IMR-90 (cell line): ENCODE measurements at regions not wholly inside any gene's neighbourhood (a gene's known extent, or its start where the extent isn't known, plus 50 kb on each side); places are given as distances from the start of the nearest gene placed in this dataset.

Source experiments
- ATAC-seq: fragments of 200-7000 bp; cut with Tn5 transposase; 2 replicates; pipeline ENCODE4 v1.9.1; 2020; ENCODE audit warnings: low read depth, mild to moderate bottlenecking, moderate library complexity
- BruUV-seq: library from RNA; stranded (reverse); fragments of 400-500 nt; replicated peaks from 2 replicates; lab custom pipeline; 2021; lab: Mats Ljungman, UMichigan
- CTCF ChIA-PET: fragments of 300-600 bp; formaldehyde crosslinking; extraction: SDS; loops from one replicate; lab custom pipeline; 2021; ENCODE audit warnings: antibody characterized with exemption; lab: Yijun Ruan, JAX
- POLR2A ChIA-PET: fragments of 300-600 bp; sonication (Branson Sonifier 250); formaldehyde crosslinking; loops from one replicate; lab custom pipeline; 2022; ENCODE audit warnings: antibody characterized with exemption; ENCODE audit not compliant: unreplicated experiment; lab: Charles Lee
- DNase-seq: peaks from one replicate; pipeline ENCODE4 v3.0.0; 2013
- H2AFZ ChIP-seq: replicated peaks from 2 replicates; pipeline ENCODE3; 2013; ENCODE audit warnings: low read length, mild to moderate bottlenecking; ENCODE audit not compliant: poor library complexity
- H2AK5ac ChIP-seq: 2 replicates; pipeline ENCODE4 v1.6.1; 2013; ENCODE audit warnings: low read depth, low read length, inconsistent platforms
- H2AK9ac ChIP-seq: replicated peaks from 2 replicates; pipeline ENCODE3; 2013; ENCODE audit warnings: mild to moderate bottlenecking, low read depth, low read length, moderate library complexity; ENCODE audit not compliant: poor library complexity
- H2BK120ac ChIP-seq: 2 replicates; pipeline ENCODE4 v1.6.1; 2013; ENCODE audit warnings: low read depth, low read length, inconsistent platforms
- H2BK15ac ChIP-seq: 3 replicates; pipeline ENCODE4 v1.6.1; 2013; ENCODE audit warnings: low read depth, low read length, inconsistent platforms
- H2BK20ac ChIP-seq: 2 replicates; pipeline ENCODE4 v1.6.1; 2013; ENCODE audit warnings: low read depth, mild to moderate bottlenecking, inconsistent platforms, low read length, moderate library complexity
- H2BK5ac ChIP-seq: 2 replicates; pipeline ENCODE4 v1.6.1; 2013; ENCODE audit warnings: mild to moderate bottlenecking, low read depth, low read length, inconsistent platforms; ENCODE audit not compliant: poor library complexity, severe bottlenecking
- H3K14ac ChIP-seq: replicated peaks from 2 replicates; pipeline ENCODE4 v1.6.1; 2013; ENCODE audit warnings: low read depth, low read length, inconsistent platforms
- H3K18ac ChIP-seq: 2 replicates; pipeline ENCODE4 v1.6.1; 2013; ENCODE audit warnings: low read depth, low read length, control low read depth
- H3K23ac ChIP-seq: 2 replicates; pipeline ENCODE4 v1.6.1; 2013; ENCODE audit warnings: low read depth, low read length, inconsistent platforms
- H3K27ac ChIP-seq: 2 replicates; pipeline ENCODE4 v1.5.1; 2013; ENCODE audit warnings: mild to moderate bottlenecking, control low read depth, low read length; ENCODE audit not compliant: insufficient read depth
- H3K27me3 ChIP-seq: 2 replicates; pipeline ENCODE4 v1.6.1; 2013; ENCODE audit warnings: low read length; ENCODE audit not compliant: control insufficient read depth, insufficient read depth
- H3K36me3 ChIP-seq: 2 replicates; pipeline ENCODE4 v1.6.1; 2013; ENCODE audit warnings: low read length, mixed read lengths; ENCODE audit not compliant: control insufficient read depth, insufficient read depth
- H3K4ac ChIP-seq: 2 replicates; pipeline ENCODE4 v1.6.1; 2013; ENCODE audit warnings: low read depth, low read length, inconsistent platforms
- H3K4me1 ChIP-seq: 2 replicates; pipeline ENCODE4 v1.6.1; 2013; ENCODE audit warnings: low read length, mixed read lengths; ENCODE audit not compliant: control insufficient read depth, insufficient read depth
- H3K4me2 ChIP-seq: 2 replicates; pipeline ENCODE4 v1.6.1; 2013; ENCODE audit warnings: low read depth, mild to moderate bottlenecking, control low read depth, low read length, moderate library complexity
- H3K4me3 ChIP-seq: 2 replicates; pipeline ENCODE4 v1.5.1; 2013; ENCODE audit warnings: low read depth, mild to moderate bottlenecking, control low read depth, low read length, moderate library complexity; ENCODE audit not compliant: insufficient read depth
- H3K56ac ChIP-seq: 2 replicates; pipeline ENCODE4 v1.6.1; 2013; ENCODE audit warnings: low read length, inconsistent platforms; ENCODE audit not compliant: insufficient read depth; ENCODE audit errors: extremely low read depth
- H3K79me1 ChIP-seq, 2 experiments: 2 replicates each; pipeline ENCODE4 v1.6.1; 2013; ENCODE audit warnings: low read length in 2 of 2, inconsistent platforms in 1 of 2, low read depth in 1 of 2
- H3K9ac ChIP-seq: 2 replicates; pipeline ENCODE4 v1.6.1; 2013; ENCODE audit warnings: low read depth, low read length, control low read depth
- H3K9me1 ChIP-seq: 2 replicates; pipeline ENCODE4 v1.6.1; 2013; ENCODE audit warnings: low read length, inconsistent platforms; ENCODE audit not compliant: insufficient read depth
- H3K9me3 ChIP-seq: 2 replicates; pipeline ENCODE4 v1.6.1; 2013; ENCODE audit warnings: low read length; ENCODE audit not compliant: control insufficient read depth, insufficient read depth
- H4K20me1 ChIP-seq: 2 replicates; pipeline ENCODE4 v1.6.1; 2013; ENCODE audit warnings: low read length, inconsistent platforms; ENCODE audit not compliant: insufficient read depth
- H4K5ac ChIP-seq: 2 replicates; pipeline ENCODE4 v1.6.1; 2013; ENCODE audit warnings: mild to moderate bottlenecking, low read depth, low read length, control low read depth
- H4K8ac ChIP-seq, 2 experiments: 2 replicates each; pipeline ENCODE4 v1.6.1; 2013; ENCODE audit warnings: low read depth in 2 of 2, low read length in 2 of 2, control low read depth in 1 of 2, inconsistent platforms in 1 of 2
- H4K91ac ChIP-seq: 2 replicates; pipeline ENCODE4 v1.6.1; 2013; ENCODE audit warnings: low read depth, low read length, inconsistent platforms; ENCODE audit not compliant: insufficient read depth
- BHLHE40 ChIP-seq: fragments of 150-350 bp; IDR thresholded peaks from 2 replicates; pipeline ENCODE4 v1.6.1; 2016; ENCODE audit warnings: mild to moderate bottlenecking, low read depth, low read length
- CEBPB ChIP-seq: IDR thresholded peaks from 2 replicates; pipeline ENCODE4 v1.6.1; 2012; ENCODE audit warnings: low read depth, low read length, improper control_type of control experiment
- CHD1 ChIP-seq: IDR thresholded peaks from 2 replicates; pipeline ENCODE4 v1.6.1; 2012; ENCODE audit warnings: low read depth, low read length, improper control_type of control experiment
- CTCF ChIP-seq: conservative IDR thresholded peaks from 2 replicates; pipeline ENCODE4 v1.5.1; 2012; ENCODE audit warnings: mild to moderate bottlenecking, low read depth, low read length, improper control_type of control experiment
- ELK1 ChIP-seq: fragments of 150-350 bp; IDR thresholded peaks from 2 replicates; pipeline ENCODE4 v1.6.1; 2016; ENCODE audit warnings: low read depth, mild to moderate bottlenecking, low read length, moderate library complexity, borderline replicate concordance
- FOS ChIP-seq: fragments of 150-350 bp; IDR thresholded peaks from 2 replicates; pipeline ENCODE4 v1.6.1; 2016; ENCODE audit warnings: low read depth, low read length
- MAFK ChIP-seq: IDR thresholded peaks from 2 replicates; pipeline ENCODE4 v1.6.1; 2012; ENCODE audit warnings: low read depth, low read length, improper control_type of control experiment
- MAZ ChIP-seq: IDR thresholded peaks from 2 replicates; pipeline ENCODE4 v1.6.1; 2012; ENCODE audit warnings: low read depth, mild to moderate bottlenecking, low read length, improper control_type of control experiment, moderate library complexity, borderline replicate concordance
- MXI1 ChIP-seq: IDR thresholded peaks from 2 replicates; pipeline ENCODE4 v1.6.1; 2012; ENCODE audit warnings: low read depth, mild to moderate bottlenecking, low read length, moderate library complexity, borderline replicate concordance
- NFE2L2 ChIP-seq: fragments of 150-350 bp; IDR thresholded peaks from 2 replicates; pipeline ENCODE4 v1.6.1; 2016; ENCODE audit warnings: low read depth, mild to moderate bottlenecking, low read length
- POLR2A ChIP-seq: IDR thresholded peaks from 2 replicates; pipeline ENCODE4 v1.6.1; 2012; ENCODE audit warnings: mild to moderate bottlenecking, low read depth, low read length
- RAD21 ChIP-seq: IDR thresholded peaks from 2 replicates; pipeline ENCODE4 v1.6.1; 2012; ENCODE audit warnings: low read length, improper control_type of control experiment
- RCOR1 ChIP-seq: IDR thresholded peaks from 2 replicates; pipeline ENCODE4 v1.6.1; 2012; ENCODE audit warnings: mild to moderate bottlenecking, low read length, improper control_type of control experiment; ENCODE audit not compliant: insufficient replicate concordance
- RFX5 ChIP-seq: IDR thresholded peaks from 2 replicates; pipeline ENCODE4 v1.8.0; 2012; ENCODE audit warnings: low read depth, mild to moderate bottlenecking, low read length, moderate library complexity
- SMC3 ChIP-seq: fragments of 150-350 bp; IDR thresholded peaks from 2 replicates; pipeline ENCODE4 v1.6.1; 2016; ENCODE audit warnings: low read depth, mild to moderate bottlenecking, antibody characterized with exemption, low read length, moderate library complexity
- USF2 ChIP-seq: fragments of 150-350 bp; IDR thresholded peaks from 2 replicates; pipeline ENCODE4 v1.6.1; 2017; ENCODE audit warnings: mild to moderate bottlenecking, antibody characterized with exemption, low read length, low read depth
- WGBS, 2 experiments: methylation state at CpG; one replicate each; pipeline versions ENCODE4 v1.1.5 to v1.1.7; 2013; ENCODE audit warnings: missing lambda C conversion rate in 2 of 2; ENCODE audit not compliant: insufficient read length in 1 of 2; ENCODE audit errors: extremely low coverage in 2 of 2; 5-methylcytosine and 5-hydroxymethylcytosine counted together
- dilution Hi-C: fragments of 300-500 bp; cut with HindIII; formaldehyde crosslinking; loops from one replicate; pipeline ENCODE4 v1.14.3; 2018; ENCODE audit warnings: low sequenced_read_pairs; ENCODE audit not compliant: unreplicated experiment
- in situ Hi-C: fragments of 300-500 bp; cut with MboI; formaldehyde crosslinking; loops from 3 replicates; pipeline ENCODE4 v1.14.3; 2019; ENCODE audit warnings: low sequenced_read_pairs, inconsistent platforms, mixed read lengths
- intact Hi-C: fragments of 100-400 bp; cut with micrococcal nuclease; formaldehyde crosslinking; loops from 2 replicates; pipeline ENCODE4 v1.10.0; 2022

- Histone ChIP-seq H3K4me2 (no peak overlapping the region), H3K56ac (no peak overlapping the region), H2AK5ac (no peak overlapping the region), H2AK9ac (no peak overlapping the region), H3K18ac (no peak overlapping the region), H2BK120ac (no peak overlapping the region), H2BK20ac (no peak overlapping the region), H3K14ac (no peak overlapping the region), H3K36me3 (no peaks in the 10 kb centered on the region), H3K4ac (no peak overlapping the region), H4K8ac (no peak overlapping the region), H4K5ac (no peak overlapping the region), H3K9ac (no peak overlapping the region), H2BK15ac (no peak overlapping the region), H3K27me3 (no peaks in the 10 kb centered on the region), H3K23ac (no peak overlapping the region), H3K9me3 (peaks cover 16% of the 10 kb centered on the region), H3K9me1 (no peaks in the 10 kb centered on the region), H3K27ac (no peak overlapping the region), H2AFZ (no peak overlapping the region), H3K79me1 (no peaks in the 10 kb centered on the region), H4K91ac (no peak overlapping the region), H4K20me1 (no peaks in the 10 kb centered on the region), H3K4me3 (no peak overlapping the region), H2BK5ac (no peak overlapping the region), H3K4me1 (no peaks in the 10 kb centered on the region)
- BruUV-seq, result no TSS peak
- no CpG with 5 or more reads among the region's 5 CpGs for WGBS, 2 experiments
- DNase-seq (no peak), ATAC-seq (no peak)
- TF ChIP-seq CEBPB, result no peak
- no peak for TF ChIP-seq MAFK
- no peak for TF ChIP-seq POLR2A
- no peak for TF ChIP-seq RAD21
- no peak for TF ChIP-seq USF2
- no peak for TF ChIP-seq ELK1
- TF ChIP-seq RFX5, result no peak
- TF ChIP-seq RCOR1, result no peak
- TF ChIP-seq SMC3, result no peak
- TF ChIP-seq MAZ, result no peak
- TF ChIP-seq BHLHE40, result no peak
- TF ChIP-seq NFE2L2, result no peak
- no peak for TF ChIP-seq CTCF
- no peak for TF ChIP-seq FOS
- TF ChIP-seq CHD1, result no peak
- no peak for TF ChIP-seq MXI1
- in situ Hi-C loops, result no loop called here
- intact Hi-C loops, result no loop called here
- CTCF ChIA-PET, result no interaction called here
- dilution Hi-C loops, result no loop called here
- POLR2A ChIA-PET, result no interaction called here
These were observed 204.0 kb upstream of the ALG10 start for GRCh38 chr12:33818313-33818712.
